Mesendoderm (in vitro differentiated cells): ENCODE measurements at regions not wholly inside any gene's neighbourhood (a gene's known extent, or its start where the extent isn't known, plus 50 kb on each side); places are given as distances from the start of the nearest gene placed in this dataset.

ENCODE experiments used
- DNase-seq: peaks from one replicate; pipeline ENCODE4 v3.0.0; 2013
- H2AK5ac ChIP-seq: 2 replicates; pipeline ENCODE4 v1.6.1; 2013; ENCODE audit warnings: low read length, inconsistent platforms
- H2BK120ac ChIP-seq: 2 replicates; pipeline ENCODE4 v1.6.1; 2013; ENCODE audit warnings: low read depth, mild to moderate bottlenecking, low read length, moderate library complexity, mixed read lengths
- H2BK15ac ChIP-seq: replicated peaks from 2 replicates; pipeline ENCODE4 v1.6.1; 2013; ENCODE audit warnings: low read depth, mild to moderate bottlenecking, moderate library complexity
- H2BK5ac ChIP-seq: 2 replicates; pipeline ENCODE4 v1.6.1; 2013; ENCODE audit warnings: low read length, inconsistent platforms
- H3K18ac ChIP-seq: 2 replicates; pipeline ENCODE4 v1.6.1; 2013; ENCODE audit warnings: mild to moderate bottlenecking, low read length, mixed read lengths
- H3K23ac ChIP-seq: one replicate; pipeline ENCODE4 v1.6.1; 2013; ENCODE audit warnings: low read length
- H3K27ac ChIP-seq: 2 replicates; pipeline ENCODE4 v1.5.1; 2013; ENCODE audit warnings: low read depth, mild to moderate bottlenecking, inconsistent platforms, low read length, moderate library complexity
- H3K27me3 ChIP-seq: 2 replicates; pipeline ENCODE4 v1.6.1; 2013; ENCODE audit warnings: low read length, control low read depth, mild to moderate bottlenecking, inconsistent platforms; ENCODE audit not compliant: insufficient read depth, poor library complexity
- H3K36me3 ChIP-seq: 2 replicates; pipeline ENCODE4 v1.6.1; 2013; ENCODE audit warnings: low read length, inconsistent platforms; ENCODE audit not compliant: control insufficient read depth, insufficient read depth
- H3K4ac ChIP-seq: one replicate; pipeline ENCODE4 v1.6.1; 2013; ENCODE audit warnings: low read depth, mild to moderate bottlenecking, low read length, moderate library complexity
- H3K4me1 ChIP-seq: 2 replicates; pipeline ENCODE4 v1.6.1; 2013; ENCODE audit warnings: low read depth, low read length, inconsistent platforms; ENCODE audit not compliant: control insufficient read depth
- H3K4me2 ChIP-seq: 2 replicates; pipeline ENCODE4 v1.6.1; 2013; ENCODE audit warnings: low read length
- H3K4me3 ChIP-seq: 2 replicates; pipeline ENCODE4 v1.5.1; 2013; ENCODE audit warnings: mild to moderate bottlenecking, low read length
- H3K56ac ChIP-seq: one replicate; pipeline ENCODE4 v1.6.1; 2013; ENCODE audit warnings: low read length
- H3K79me1 ChIP-seq: 2 replicates; pipeline ENCODE4 v1.6.1; 2013; ENCODE audit warnings: low read length, inconsistent platforms
- H3K79me2 ChIP-seq: 2 replicates; pipeline ENCODE4 v1.6.1; 2013; ENCODE audit warnings: mild to moderate bottlenecking, low read length; ENCODE audit not compliant: control insufficient read depth, insufficient read depth
- H3K9ac ChIP-seq: 2 replicates; pipeline ENCODE4 v1.6.1; 2013; ENCODE audit warnings: low read length, inconsistent platforms
- H4K5ac ChIP-seq: one replicate; pipeline ENCODE4 v1.6.1; 2013; ENCODE audit warnings: low read length
- H4K8ac ChIP-seq: one replicate; pipeline ENCODE4 v1.6.1; 2013; ENCODE audit warnings: low read depth, mild to moderate bottlenecking, control low read depth, low read length, moderate library complexity
- WGBS: extraction: QIAGEN DNeasy Blood & Tissue Kit; methylation state at CpG from one replicate; pipeline ENCODE4 v1.1.7; 2013; ENCODE audit warnings: low lambda C conversion rate, missing lambda C conversion rate; ENCODE audit not compliant: insufficient coverage; ENCODE audit errors: extremely low coverage; 5-methylcytosine and 5-hydroxymethylcytosine counted together

- Histone ChIP-seq H4K5ac (no peak overlapping the region), H3K36me3 (no peaks in the 10 kb centered on the region), H3K79me1 (no peaks in the 10 kb centered on the region), H3K79me2 (no peaks in the 10 kb centered on the region), H3K27ac (no peak overlapping the region), H3K9ac (no peak overlapping the region), H3K18ac (no peak overlapping the region), H3K4me1 (no peaks in the 10 kb centered on the region), H2AK5ac (no peak overlapping the region), H3K4me2 (no peak overlapping the region), H2BK120ac (no peak overlapping the region), H3K56ac (no peak overlapping the region), H3K4ac (no peak overlapping the region), H4K8ac (no peak overlapping the region), H2BK15ac (no peak overlapping the region), H3K23ac (no peak overlapping the region), H3K27me3 (no peaks in the 10 kb centered on the region), H3K4me3 (no peak overlapping the region), H2BK5ac (no peak overlapping the region)
- WGBS, result no CpG with 5 or more reads among the region's 4 CpGs
- no peak for DNase-seq
Measured at GRCh38 chr4:11732155-11732554, 303.5 kb upstream of the HS3ST1 start.

GRCh38 chr4:11730545-11730944 lies 301.9 kb upstream of the HS3ST1 start:
- DNase-seq, result no peak
- H3K18ac ChIP-seq, result no peak overlapping the region
- no CpG with 5 or more reads among the region's 1 CpG for WGBS

GRCh38 chr4:11729548-11729947 lies 300.9 kb upstream of the HS3ST1 start:
- H3K27ac ChIP-seq, result no peak overlapping the region
- no peak overlapping the region for H3K56ac ChIP-seq
- DNase-seq, result no peak
- no peak overlapping the region for H2BK15ac ChIP-seq
- no peaks in the 10 kb centered on the region for H3K36me3 ChIP-seq
- no peak overlapping the region for H3K23ac ChIP-seq
- H3K4ac ChIP-seq, result no peak overlapping the region
- no peak overlapping the region for H3K9ac ChIP-seq
- no peaks in the 10 kb centered on the region for H3K27me3 ChIP-seq
- WGBS, result no CpG with 5 or more reads among the region's 1 CpG
- no peak overlapping the region for H2BK5ac ChIP-seq
- no peak overlapping the region for H3K18ac ChIP-seq
- no peak overlapping the region for H2AK5ac ChIP-seq
- no peak overlapping the region for H4K5ac ChIP-seq
- H3K4me2 ChIP-seq, result no peak overlapping the region
- no peak overlapping the region for H2BK120ac ChIP-seq
- H3K4me1 ChIP-seq, result no peaks in the 10 kb centered on the region
- H3K4me3 ChIP-seq, result no peak overlapping the region
- no peaks in the 10 kb centered on the region for H3K79me2 ChIP-seq
- no peaks in the 10 kb centered on the region for H3K79me1 ChIP-seq
- no peak overlapping the region for H4K8ac ChIP-seq

More at GRCh38 chr4:11730545-11730944, 301.9 kb upstream of the HS3ST1 start:
- H3K4ac ChIP-seq, result no peak overlapping the region
- no peak overlapping the region for H3K56ac ChIP-seq
- no peak overlapping the region for H3K9ac ChIP-seq
- H3K4me1 ChIP-seq, result no peaks in the 10 kb centered on the region
- no peak overlapping the region for H2BK5ac ChIP-seq
- no peak overlapping the region for H3K4me2 ChIP-seq
- H3K79me2 ChIP-seq, result no peaks in the 10 kb centered on the region
- H3K27me3 ChIP-seq, result no peaks in the 10 kb centered on the region
- no peaks in the 10 kb centered on the region for H3K36me3 ChIP-seq
- no peak overlapping the region for H4K8ac ChIP-seq
- no peak overlapping the region for H2BK120ac ChIP-seq
- H3K4me3 ChIP-seq, result no peak overlapping the region
- no peak overlapping the region for H2BK15ac ChIP-seq
- H3K27ac ChIP-seq, result no peak overlapping the region
- no peak overlapping the region for H2AK5ac ChIP-seq
- H4K5ac ChIP-seq, result no peak overlapping the region
- no peak overlapping the region for H3K23ac ChIP-seq
- no peaks in the 10 kb centered on the region for H3K79me1 ChIP-seq

- H3K18ac ChIP-seq, result no peak overlapping the region
- H3K27me3 ChIP-seq, result no peaks in the 10 kb centered on the region
- H3K4ac ChIP-seq, result no peak overlapping the region
- no peaks in the 10 kb centered on the region for H3K36me3 ChIP-seq
- H4K8ac ChIP-seq, result no peak overlapping the region
- H3K56ac ChIP-seq, result no peak overlapping the region
- no peak overlapping the region for H4K5ac ChIP-seq
- DNase-seq, result no peak
- H3K23ac ChIP-seq, result no peak overlapping the region
- no peak overlapping the region for H2AK5ac ChIP-seq
- H3K79me1 ChIP-seq, result no peaks in the 10 kb centered on the region
- H3K79me2 ChIP-seq, result no peaks in the 10 kb centered on the region
- H3K4me2 ChIP-seq, result no peak overlapping the region
- WGBS, result no CpG with 5 or more reads among the region's 3 CpGs
- no peaks in the 10 kb centered on the region for H3K4me1 ChIP-seq
- H3K9ac ChIP-seq, result no peak overlapping the region
- no peak overlapping the region for H3K27ac ChIP-seq
- no peak overlapping the region for H2BK120ac ChIP-seq
- no peak overlapping the region for H2BK5ac ChIP-seq
- H2BK15ac ChIP-seq, result no peak overlapping the region
- H3K4me3 ChIP-seq, result no peak overlapping the region
Measured at GRCh38 chr4:11727903-11728564, 299.3 kb upstream of the HS3ST1 start.

- H2BK15ac ChIP-seq, result no peak overlapping the region
- H3K4me2 ChIP-seq, result no peak overlapping the region
- H2BK120ac ChIP-seq, result no peak overlapping the region
Measured at GRCh38 chr4:11724731-11725130, 296.0 kb upstream of the HS3ST1 start.

GRCh38 chr4:11722223-11722622 lies 293.5 kb upstream of the HS3ST1 start:
- Histone ChIP-seq H2BK15ac (no peak overlapping the region), H2BK5ac (no peak overlapping the region), H3K9ac (no peak overlapping the region), H3K4me2 (no peak overlapping the region), H3K27me3 (no peaks in the 10 kb centered on the region), H4K8ac (no peak overlapping the region), H3K79me1 (no peaks in the 10 kb centered on the region), H3K18ac (no peak overlapping the region), H2AK5ac (no peak overlapping the region), H3K4ac (no peak overlapping the region), H3K4me1 (no peaks in the 10 kb centered on the region), H3K36me3 (no peaks in the 10 kb centered on the region), H2BK120ac (no peak overlapping the region), H3K23ac (no peak overlapping the region), H4K5ac (no peak overlapping the region), H3K4me3 (no peak overlapping the region), H3K56ac (no peak overlapping the region), H3K27ac (no peak overlapping the region), H3K79me2 (no peaks in the 10 kb centered on the region)
- no CpG with 5 or more reads among the region's 4 CpGs for WGBS
- no peak for DNase-seq

More at GRCh38 chr4:11724731-11725130, 296.0 kb upstream of the HS3ST1 start:
- Histone ChIP-seq H3K27me3 (no peaks in the 10 kb centered on the region), H3K4me1 (no peaks in the 10 kb centered on the region), H4K5ac (no peak overlapping the region), H3K79me1 (no peaks in the 10 kb centered on the region), H2BK5ac (no peak overlapping the region), H4K8ac (no peak overlapping the region), H3K23ac (no peak overlapping the region), H2AK5ac (no peak overlapping the region), H3K36me3 (no peaks in the 10 kb centered on the region), H3K79me2 (no peaks in the 10 kb centered on the region), H3K9ac (no peak overlapping the region), H3K56ac (no peak overlapping the region), H3K4ac (no peak overlapping the region), H3K4me3 (no peak overlapping the region), H3K18ac (no peak overlapping the region), H3K27ac (no peak overlapping the region)
- DNase-seq, result no peak
